ENCODE measurements at regions not wholly inside any gene's neighbourhood (a gene's known extent, or its start where the extent isn't known, plus 50 kb on each side); places are given as distances from the start of the nearest gene placed in this dataset.
"Not testable (repeated sequence)": the region's sequence is repeated elsewhere in the genome, so short reads cannot be mapped to it uniquely, and the experiment has no call there.

- in situ Hi-C loops (cut with MboI; ENCODE audit: low pct_unique_long_range_greater_than_20kb, low sequenced_read_pairs): loop anchor here (25.0 kb wide), 1 partner anchor 231 kb away; no protein-coding TSS in a partner anchor
- DNase-seq: no peak
Observed at GRCh38 chr17:77531641-77532040, 390.9 kb downstream of the SEC14L1 start.

GRCh38 chr17:77533697-77534096 lies 392.9 kb downstream of the SEC14L1 start:
- DNase-seq: not testable (repeated sequence)
- in situ Hi-C loops (cut with MboI; ENCODE audit: low pct_unique_long_range_greater_than_20kb, low sequenced_read_pairs): loop anchor here (25.0 kb wide), 1 partner anchor 229 kb away; no protein-coding TSS in a partner anchor

GRCh38 chr17:77534137-77534536 lies 393.4 kb downstream of the SEC14L1 start:
- in situ Hi-C loops (cut with MboI; ENCODE audit: low pct_unique_long_range_greater_than_20kb, low sequenced_read_pairs): loop anchor here (25.0 kb wide), 1 partner anchor 228 kb away; no protein-coding TSS in a partner anchor

GRCh38 chr17:77535435-77535834 lies 394.7 kb downstream of the SEC14L1 start:
- peak; percentile 26 for DNase-seq
- in situ Hi-C loops (cut with MboI; ENCODE audit: low pct_unique_long_range_greater_than_20kb, low sequenced_read_pairs): loop anchor here (25.0 kb wide), 1 partner anchor 227 kb away; no protein-coding TSS in a partner anchor

More at GRCh38 chr17:77534137-77534536, 393.4 kb downstream of the SEC14L1 start:
- no peak for DNase-seq

- in situ Hi-C loops (cut with MboI; ENCODE audit: low pct_unique_long_range_greater_than_20kb, low sequenced_read_pairs): loop anchor here (25.0 kb wide), 1 partner anchor 226 kb away; no protein-coding TSS in a partner anchor
- DNase-seq: no peak
Observed at GRCh38 chr17:77535892-77536291, 395.1 kb downstream of the SEC14L1 start.

- DNase-seq: no peak
- in situ Hi-C loops (cut with MboI; ENCODE audit: low pct_unique_long_range_greater_than_20kb, low sequenced_read_pairs): loop anchor here (25.0 kb wide), 1 partner anchor 225 kb away; no protein-coding TSS in a partner anchor
Observed at GRCh38 chr17:77537566-77537965, 396.8 kb downstream of the SEC14L1 start.

GRCh38 chr17:77540531-77540930 lies 399.8 kb downstream of the SEC14L1 start:
- in situ Hi-C loops (cut with MboI; ENCODE audit: low pct_unique_long_range_greater_than_20kb, low sequenced_read_pairs): loop anchor here (25.0 kb wide), 1 partner anchor 222 kb away; no protein-coding TSS in a partner anchor
- DNase-seq: no peak

GRCh38 chr17:77540975-77541374 lies 400.2 kb downstream of the SEC14L1 start:
- DNase-seq: no peak
- in situ Hi-C loops (cut with MboI; ENCODE audit: low pct_unique_long_range_greater_than_20kb, low sequenced_read_pairs): loop anchor here (25.0 kb wide), 1 partner anchor 221 kb away; no protein-coding TSS in a partner anchor

GRCh38 chr17:77542011-77542410 lies 401.2 kb downstream of the SEC14L1 start:
- in situ Hi-C loops (cut with MboI; ENCODE audit: low pct_unique_long_range_greater_than_20kb, low sequenced_read_pairs): loop anchor here (25.0 kb wide), 1 partner anchor 220 kb away; no protein-coding TSS in a partner anchor
- DNase-seq: no peak

- DNase-seq: peak; percentile 78
- in situ Hi-C loops (cut with MboI; ENCODE audit: low pct_unique_long_range_greater_than_20kb, low sequenced_read_pairs): loop anchor here (25.0 kb wide), 1 partner anchor 219 kb away; no protein-coding TSS in a partner anchor
Observed at GRCh38 chr17:77542551-77543490, 402.1 kb downstream of the SEC14L1 start.

- DNase-seq: no peak
- in situ Hi-C loops (cut with MboI; ENCODE audit: low pct_unique_long_range_greater_than_20kb, low sequenced_read_pairs): loop anchor here (25.0 kb wide), 1 partner anchor 218 kb away; no protein-coding TSS in a partner anchor
Observed at GRCh38 chr17:77543801-77544200, 403.0 kb downstream of the SEC14L1 start.

- in situ Hi-C loops (cut with MboI; ENCODE audit: low pct_unique_long_range_greater_than_20kb, low sequenced_read_pairs): loop anchor here (25.0 kb wide), 1 partner anchor 218 kb away; no protein-coding TSS in a partner anchor
- no peak for DNase-seq
Observed at GRCh38 chr17:77544347-77545110, 403.8 kb downstream of the SEC14L1 start.

GRCh38 chr17:77546772-77547241 lies 406.0 kb downstream of the SEC14L1 start:
- in situ Hi-C loops (cut with MboI; ENCODE audit: low pct_unique_long_range_greater_than_20kb, low sequenced_read_pairs): loop anchor here (25.0 kb wide), 1 partner anchor 215 kb away; no protein-coding TSS in a partner anchor
- no peak for DNase-seq

GRCh38 chr17:77548967-77549366 lies 408.2 kb downstream of the SEC14L1 start:
- peak; percentile 38 for DNase-seq
- in situ Hi-C loops (cut with MboI; ENCODE audit: low pct_unique_long_range_greater_than_20kb, low sequenced_read_pairs): loop anchor here (25.0 kb wide), 1 partner anchor 213 kb away; no protein-coding TSS in a partner anchor

GRCh38 chr17:77549726-77550366 lies 408.7 kb upstream of the TNRC6C start:
- in situ Hi-C loops (cut with MboI; ENCODE audit: low pct_unique_long_range_greater_than_20kb, low sequenced_read_pairs): loop anchor here (25.0 kb wide), 1 partner anchor 212 kb away; no protein-coding TSS in a partner anchor
- DNase-seq: no peak

GRCh38 chr17:77553459-77554066 lies 404.9 kb upstream of the TNRC6C start:
- no peak for DNase-seq
- in situ Hi-C loops (cut with MboI; ENCODE audit: low pct_unique_long_range_greater_than_20kb, low sequenced_read_pairs): no loop called here

- DNase-seq: no peak
- in situ Hi-C loops (cut with MboI; ENCODE audit: low pct_unique_long_range_greater_than_20kb, low sequenced_read_pairs): no loop called here
Observed at GRCh38 chr17:77555121-77555591, 403.3 kb upstream of the TNRC6C start.
